H9 (cell line): ENCODE measurements at regions not wholly inside any gene's neighbourhood (a gene's known extent, or its start where the extent isn't known, plus 50 kb on each side); places are given as distances from the start of the nearest gene placed in this dataset.

Experiments used
- DNase-seq: peaks from one replicate; pipeline ENCODE4 v3.0.0-alpha.2; 2017
- H2AFZ ChIP-seq: one replicate; pipeline ENCODE4 v1.6.1; 2013; ENCODE audit warnings: mild to moderate bottlenecking, low read length, control low read depth, moderate library complexity
- H2AK5ac ChIP-seq: 2 replicates; pipeline ENCODE4 v1.6.1; 2013; ENCODE audit warnings: low read length, control low read depth, mixed read lengths; ENCODE audit not compliant: insufficient read length
- H2BK120ac ChIP-seq: one replicate; pipeline ENCODE4 v1.6.1; 2013; ENCODE audit warnings: low read depth, mild to moderate bottlenecking, low read length, control low read depth, inconsistent platforms; ENCODE audit not compliant: poor library complexity, severe bottlenecking
- H2BK12ac ChIP-seq: 2 replicates; pipeline ENCODE4 v1.6.1; 2013; ENCODE audit warnings: low read length, control low read depth, mixed read lengths, low read depth; ENCODE audit not compliant: insufficient read length
- H2BK15ac ChIP-seq: 2 replicates; pipeline ENCODE4 v1.6.1; 2013; ENCODE audit warnings: low read depth, low read length, control low read depth
- H2BK20ac ChIP-seq: one replicate; pipeline ENCODE4 v1.6.1; 2013; ENCODE audit warnings: low read depth, mild to moderate bottlenecking, low read length, control low read depth, inconsistent platforms; ENCODE audit not compliant: poor library complexity, severe bottlenecking
- H2BK5ac ChIP-seq: 2 replicates; pipeline ENCODE4 v1.6.1; 2013; ENCODE audit warnings: low read length, control low read depth, mixed read lengths; ENCODE audit not compliant: insufficient read length
- H3K14ac ChIP-seq: 2 replicates; pipeline ENCODE4 v1.6.1; 2013; ENCODE audit warnings: low read length, control low read depth; ENCODE audit not compliant: insufficient read depth
- H3K18ac ChIP-seq: 2 replicates; pipeline ENCODE4 v1.6.1; 2013; ENCODE audit warnings: low read depth, mild to moderate bottlenecking, mixed read lengths, low read length, control low read depth; ENCODE audit not compliant: insufficient read length
- H3K23ac ChIP-seq: 2 replicates; pipeline ENCODE4 v1.6.1; 2013; ENCODE audit warnings: low read length, control low read depth, mixed read lengths, low read depth; ENCODE audit not compliant: insufficient read length
- H3K23me2 ChIP-seq: 2 replicates; pipeline ENCODE4 v1.6.1; 2013; ENCODE audit warnings: low read depth, mild to moderate bottlenecking, mixed read lengths, low read length, control low read depth; ENCODE audit not compliant: insufficient read length, poor library complexity, severe bottlenecking
- H3K27ac ChIP-seq: 2 replicates; pipeline ENCODE4 v1.5.1; 2013; ENCODE audit warnings: low read length, control low read depth, mixed read lengths, low read depth; ENCODE audit not compliant: insufficient read length
- H3K27me3 ChIP-seq: 2 replicates; pipeline ENCODE4 v1.6.1; 2013; ENCODE audit warnings: low read length, control low read depth, inconsistent platforms; ENCODE audit not compliant: insufficient read depth
- H3K4ac ChIP-seq: 2 replicates; pipeline ENCODE4 v1.6.1; 2013; ENCODE audit warnings: low read depth, mild to moderate bottlenecking, control low read depth, inconsistent platforms, low read length, moderate library complexity
- H3K4me1 ChIP-seq: 2 replicates; pipeline ENCODE4 v1.6.1; 2013; ENCODE audit warnings: low read length, control low read depth, inconsistent platforms; ENCODE audit not compliant: insufficient read depth
- H3K4me2 ChIP-seq: 2 replicates; pipeline ENCODE4 v1.6.1; 2013; ENCODE audit warnings: low read length, control low read depth, mixed read lengths; ENCODE audit not compliant: insufficient read length, insufficient read depth
- H3K56ac ChIP-seq: 2 replicates; pipeline ENCODE4 v1.6.1; 2013; ENCODE audit warnings: low read depth, mild to moderate bottlenecking, mixed read lengths, low read length, control low read depth; ENCODE audit not compliant: insufficient read length
- H3K79me1 ChIP-seq: 2 replicates; pipeline ENCODE4 v1.6.1; 2013; ENCODE audit warnings: low read depth, mild to moderate bottlenecking, moderate library complexity, low read length, control low read depth, inconsistent platforms; ENCODE audit not compliant: insufficient read depth, poor library complexity, severe bottlenecking
- H3K79me2 ChIP-seq: 2 replicates; pipeline ENCODE4 v1.6.1; 2013; ENCODE audit warnings: low read length, control low read depth, inconsistent platforms; ENCODE audit not compliant: insufficient read depth
- H3K9ac ChIP-seq: 2 replicates; pipeline ENCODE4 v1.6.1; 2013; ENCODE audit warnings: low read length, control low read depth, mixed read lengths; ENCODE audit not compliant: insufficient read length; ENCODE audit errors: extremely low read depth
- H3K9me3 ChIP-seq: one replicate; pipeline ENCODE4 v1.6.1; 2013; ENCODE audit warnings: low read depth, low read length, inconsistent platforms; ENCODE audit not compliant: control insufficient read depth
- H3T11ph ChIP-seq: one replicate; pipeline ENCODE4 v1.6.1; 2013; ENCODE audit warnings: mild to moderate bottlenecking, low read length, control low read depth, inconsistent platforms
- H4K20me1 ChIP-seq: one replicate; pipeline ENCODE4 v1.6.1; 2013; ENCODE audit not compliant: control insufficient read depth, insufficient read length, insufficient read depth
- H4K5ac ChIP-seq: 2 replicates; pipeline ENCODE4 v1.6.1; 2013; ENCODE audit warnings: low read depth, mild to moderate bottlenecking, mixed read lengths, low read length, control low read depth; ENCODE audit not compliant: insufficient read length
- H4K8ac ChIP-seq: replicated peaks from 2 replicates; pipeline ENCODE4 v1.6.1; 2013; ENCODE audit warnings: low read length, control low read depth, mixed read lengths, low read depth; ENCODE audit not compliant: insufficient read length
- H4K91ac ChIP-seq: 2 replicates; pipeline ENCODE4 v1.6.1; 2013; ENCODE audit warnings: low read depth, mild to moderate bottlenecking, moderate library complexity, mixed read lengths, low read length, control low read depth; ENCODE audit not compliant: insufficient read length
- H3K27ac Mint-ChIP-seq, 3 experiments: 2 replicates in 2 of 3; 3 replicates in 1 of 3; pipeline ENCODE4 v1.8.0; 2020 to 2021; ENCODE audit warnings: mixed read lengths in 3 of 3, mild to moderate bottlenecking in 1 of 3, moderate library complexity in 1 of 3
- H3K27me3 Mint-ChIP-seq: 2 replicates; pipeline ENCODE4 v1.8.0; 2021; ENCODE audit warnings: low read depth, mild to moderate bottlenecking, moderate library complexity, mixed read lengths
- H3K36me3 Mint-ChIP-seq, 3 experiments: 2 replicates in 2 of 3; 3 replicates in 1 of 3; pipeline ENCODE4 v1.8.0; 2020 to 2021; ENCODE audit warnings: low read depth in 3 of 3, mixed read lengths in 3 of 3; ENCODE audit not compliant: insufficient read depth in 1 of 3
- H3K4me1 Mint-ChIP-seq, 2 experiments: 2 replicates each; pipeline ENCODE4 v1.8.0; 2020; ENCODE audit warnings: mixed read lengths in 2 of 2
- H3K4me3 Mint-ChIP-seq, 2 experiments: 2 replicates in 1 of 2; 3 replicates in 1 of 2; pipeline ENCODE4 v1.8.0; 2020 to 2021; ENCODE audit warnings: mild to moderate bottlenecking in 2 of 2, mixed read lengths in 2 of 2, moderate library complexity in 1 of 2
- H3K9me3 Mint-ChIP-seq, 2 experiments: 2 replicates in 1 of 2; 3 replicates in 1 of 2; pipeline ENCODE4 v1.8.0; 2020; ENCODE audit warnings: mild to moderate bottlenecking in 2 of 2, mixed read lengths in 2 of 2, moderate library complexity in 1 of 2
- CTCF ChIP-seq: fragments of 200-600 bp; sonication (generic); conservative IDR thresholded peaks from 3 replicates; pipeline ENCODE4 v1.8.0; 2021; ENCODE audit warnings: antibody characterized with exemption, mild to moderate bottlenecking
- WGBS: extraction: QIAGEN DNeasy Blood & Tissue Kit; methylation state at CpG from one replicate; pipeline ENCODE4 v1.1.7; 2013; ENCODE audit warnings: missing lambda C conversion rate, low lambda C conversion rate, mixed read lengths; ENCODE audit not compliant: insufficient read length; ENCODE audit errors: extremely low coverage; 5-methylcytosine and 5-hydroxymethylcytosine counted together

- no CpG with 5 or more reads among the region's 4 CpGs for WGBS
- Histone ChIP-seq H4K91ac (no peak overlapping the region), H3K27me3 (no peaks in the 10 kb centered on the region), H2BK5ac (no peak overlapping the region), H2BK15ac (no peak overlapping the region), H3K27ac (no peak overlapping the region), H3K18ac (no peak overlapping the region), H3K4me1 (no peaks in the 10 kb centered on the region), H3K9me3 (no peaks in the 10 kb centered on the region), H3K23me2 (no peaks in the 10 kb centered on the region), H2AFZ (no peak overlapping the region), H2BK120ac (no peak overlapping the region), H2BK12ac (no peak overlapping the region), H3K9ac (no peak overlapping the region), H4K5ac (no peak overlapping the region), H3K56ac (no peak overlapping the region), H2AK5ac (no peak overlapping the region), H3K14ac (no peak overlapping the region), H3K79me1 (no peaks in the 10 kb centered on the region), H3K4ac (no peak overlapping the region), H3T11ph (no peak overlapping the region), H3K79me2 (no peaks in the 10 kb centered on the region), H2BK20ac (no peak overlapping the region), H4K20me1 (no peaks in the 10 kb centered on the region), H3K4me2 (no peak overlapping the region), H4K8ac (no peak overlapping the region), H3K23ac (no peak overlapping the region)
- Mint-ChIP-seq H3K9me3 (peaks cover 8% of the 10 kb centered on the region in 2 experiments; a peak in 3 of 5 replicates), H3K4me1 (no peaks in the 10 kb centered on the region), H3K36me3 (peaks cover 0 to 9% (median 3%) of the 10 kb centered on the region in 3 experiments; a peak in 3 of 7 replicates), H3K27me3 (no peaks in the 10 kb centered on the region), H3K4me3 (no peak overlapping the region), H3K27ac (no peak overlapping the region)
- DNase-seq, result no peak
- no peak for TF ChIP-seq CTCF
Measured at GRCh38 chr12:115553622-115554021, 723.9 kb downstream of the MED13L start.
